ENCODE measurements at regions not wholly inside any gene's neighbourhood (a gene's known extent, or its start where the extent isn't known, plus 50 kb on each side); places are given as distances from the start of the nearest gene placed in this dataset.

- no peak for TF ChIP-seq CTCF (conservative IDR thresholded peaks at IDR 0.05 in 1 of 2, IDR thresholded peaks at IDR 0.05 in 1 of 2; ENCODE audit: extremely low read depth in 1 of 2, insufficient read depth in 1 of 2, low read depth in 1 of 2, low read length in 2 of 2)
- TF ChIP-seq EZH2 (IDR thresholded peaks at IDR 0.05; ENCODE audit: borderline replicate concordance, low read length): no peak
Observed at GRCh38 chr5:114729986-114730385, 368.1 kb downstream of the KCNN2 start.
